T-helper 1 cell treated with Interleukin-12 subunit alpha and Interleukin-12 subunit beta and Interleukin-4 antibody, amounts not matched to agents 30 μg/mL and 1 μg/mL, for 36 hours (primary cell): ENCODE measurements at regions not wholly inside any gene's neighbourhood (a gene's known extent, or its start where the extent isn't known, plus 50 kb on each side); places are given as distances from the start of the nearest gene placed in this dataset.

Experiments used
- H3K27ac Mint-ChIP-seq: one replicate; pipeline ENCODE4 v1.8.0; 2021; ENCODE audit warnings: mild to moderate bottlenecking, mixed read lengths
- H3K27me3 Mint-ChIP-seq: one replicate; pipeline ENCODE4 v1.8.0; 2021; ENCODE audit warnings: low read depth, mixed read lengths
- H3K36me3 Mint-ChIP-seq: one replicate; pipeline ENCODE4 v1.8.0; 2021; ENCODE audit warnings: low read depth, mixed read lengths
- H3K4me1 Mint-ChIP-seq: one replicate; pipeline ENCODE4 v1.8.0; 2021; ENCODE audit warnings: low read depth, mixed read lengths
- H3K4me3 Mint-ChIP-seq: one replicate; pipeline ENCODE4 v1.8.0; 2021; ENCODE audit warnings: mild to moderate bottlenecking, moderate library complexity, mixed read lengths
- H3K9me3 Mint-ChIP-seq: one replicate; pipeline ENCODE4 v1.8.0; 2021; ENCODE audit warnings: mixed read lengths

DNA sequence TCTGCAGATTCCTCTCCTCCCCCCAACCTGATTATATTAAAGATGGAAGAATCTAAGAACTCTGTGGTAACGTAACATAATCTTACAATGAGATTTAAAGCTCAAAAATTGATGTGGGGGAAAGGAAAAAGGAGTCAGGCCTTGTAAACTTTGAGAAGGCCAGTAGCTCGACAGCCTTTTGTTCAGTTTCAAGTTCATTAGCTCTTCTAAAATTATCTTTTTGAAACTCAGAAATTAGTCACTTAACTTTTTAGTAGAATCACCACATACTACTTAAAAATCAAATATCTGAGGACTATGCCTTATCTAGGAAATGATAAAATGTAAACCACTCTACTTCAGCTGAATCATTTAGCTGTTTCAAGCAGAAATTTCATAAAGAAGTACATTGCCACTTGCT is 996.2 kb downstream of the AMY1C start:
- Mint-ChIP-seq H3K27me3 (no peaks in the 10 kb centered on the region), H3K9me3 (peaks cover 5% of the 10 kb centered on the region), H3K36me3 (no peaks in the 10 kb centered on the region), H3K4me1 (no peaks in the 10 kb centered on the region), H3K27ac (no peak overlapping the region), H3K4me3 (no peak overlapping the region)

DNA sequence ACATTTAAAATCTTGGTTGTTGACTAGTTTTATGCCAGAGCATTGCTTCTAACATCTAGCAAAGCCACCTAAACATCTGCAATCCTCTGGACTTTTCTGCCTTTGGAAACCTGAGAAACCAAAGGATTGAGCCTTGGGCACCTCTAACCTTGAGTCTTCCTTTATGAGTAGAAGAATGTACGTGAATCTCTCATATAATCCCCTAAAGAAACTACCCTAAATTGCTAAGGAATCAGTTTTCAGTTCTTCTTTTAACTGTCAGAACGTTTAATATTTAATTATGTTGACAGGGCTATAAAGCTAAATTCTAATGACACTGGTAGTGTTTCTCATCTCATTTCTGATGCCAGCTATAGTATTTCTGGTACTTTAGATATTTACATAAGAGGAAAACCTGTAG is 997.3 kb downstream of the AMY1C start:
- Mint-ChIP-seq H3K4me1 (no peaks in the 10 kb centered on the region), H3K9me3 (peaks cover 5% of the 10 kb centered on the region), H3K27me3 (no peaks in the 10 kb centered on the region), H3K27ac (no peak overlapping the region), H3K36me3 (no peaks in the 10 kb centered on the region), H3K4me3 (no peak overlapping the region)

GRCh38 chr1:104760017-104760416 is 1010.3 kb downstream of the AMY1C start:
- Mint-ChIP-seq H3K4me1 (no peaks in the 10 kb centered on the region), H3K27me3 (no peaks in the 10 kb centered on the region), H3K36me3 (no peaks in the 10 kb centered on the region), H3K27ac (no peak overlapping the region), H3K9me3 (peaks cover 4% of the 10 kb centered on the region), H3K4me3 (no peak overlapping the region)

GRCh38 chr1:104761961-104762570 is 1012.4 kb downstream of the AMY1C start:
- Mint-ChIP-seq H3K9me3 (peaks cover 7% of the 10 kb centered on the region), H3K27ac (no peak overlapping the region), H3K4me1 (no peaks in the 10 kb centered on the region), H3K4me3 (no peak overlapping the region), H3K36me3 (no peaks in the 10 kb centered on the region), H3K27me3 (no peaks in the 10 kb centered on the region)

- Mint-ChIP-seq H3K36me3 (no peaks in the 10 kb centered on the region), H3K9me3 (peaks cover 4% of the 10 kb centered on the region), H3K27ac (no peak overlapping the region), H3K27me3 (no peaks in the 10 kb centered on the region), H3K4me1 (no peaks in the 10 kb centered on the region), H3K4me3 (no peak overlapping the region)
Measured at GRCh38 chr1:104765085-104765484, 1015.4 kb downstream of the AMY1C start.

DNA sequence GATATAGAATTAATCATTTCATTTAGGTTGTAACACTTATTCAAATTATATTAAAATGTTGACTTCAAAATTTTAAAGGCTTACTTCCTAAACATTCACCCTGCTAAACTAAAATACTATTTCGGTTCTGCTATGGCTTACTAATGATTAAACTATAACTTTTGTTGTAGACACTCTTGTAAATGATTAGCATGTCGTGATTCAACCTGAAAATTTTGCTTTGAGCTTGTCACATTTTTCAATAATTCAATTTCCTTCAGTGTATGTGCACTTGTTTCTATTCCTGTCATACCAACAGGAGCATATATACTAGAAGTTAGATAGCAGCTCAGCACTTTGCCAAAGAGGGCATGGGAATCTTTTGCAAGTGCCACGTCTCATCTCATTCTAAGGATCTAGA is 1018.8 kb downstream of the AMY1C start:
- Mint-ChIP-seq H3K4me1 (no peaks in the 10 kb centered on the region), H3K27me3 (no peaks in the 10 kb centered on the region), H3K27ac (no peak overlapping the region), H3K4me3 (no peak overlapping the region), H3K9me3 (peaks cover 4% of the 10 kb centered on the region), H3K36me3 (no peaks in the 10 kb centered on the region)

DNA sequence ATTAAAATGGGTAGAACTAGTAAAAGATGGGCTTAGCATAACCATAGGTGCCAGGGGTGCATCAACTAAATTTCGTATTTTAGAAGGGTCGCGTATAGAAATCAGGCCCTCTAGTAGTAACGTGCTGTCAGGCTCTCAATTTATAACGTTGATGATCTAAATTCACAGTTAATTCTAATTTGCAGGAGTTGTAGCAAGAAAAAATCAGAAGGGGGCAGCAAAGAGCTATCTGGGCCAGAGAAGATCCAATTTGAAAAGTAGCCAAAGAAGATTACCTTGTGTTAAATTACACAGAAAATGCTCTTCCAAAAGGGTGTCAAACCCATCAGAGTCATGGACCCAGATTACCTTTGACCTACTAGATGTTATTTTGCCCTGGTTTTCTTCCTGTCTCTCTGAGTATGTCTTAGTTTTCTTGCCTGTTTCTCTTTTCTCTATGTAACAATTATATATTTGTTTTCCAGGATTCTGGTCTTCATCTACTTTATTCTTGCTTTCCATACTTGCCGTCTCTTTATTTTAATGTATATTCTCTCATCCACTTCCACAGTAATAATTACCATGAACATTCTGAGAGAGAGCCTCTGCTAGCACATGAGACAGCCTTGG is 1030.9 kb downstream of the AMY1C start:
- H3K27ac Mint-ChIP-seq: no peak overlapping the region
- no peaks in the 10 kb centered on the region for H3K9me3 Mint-ChIP-seq
- H3K4me3 Mint-ChIP-seq: no peak overlapping the region
- H3K4me1 Mint-ChIP-seq: no peaks in the 10 kb centered on the region
- no peaks in the 10 kb centered on the region for H3K27me3 Mint-ChIP-seq
- H3K36me3 Mint-ChIP-seq: no peaks in the 10 kb centered on the region

DNA sequence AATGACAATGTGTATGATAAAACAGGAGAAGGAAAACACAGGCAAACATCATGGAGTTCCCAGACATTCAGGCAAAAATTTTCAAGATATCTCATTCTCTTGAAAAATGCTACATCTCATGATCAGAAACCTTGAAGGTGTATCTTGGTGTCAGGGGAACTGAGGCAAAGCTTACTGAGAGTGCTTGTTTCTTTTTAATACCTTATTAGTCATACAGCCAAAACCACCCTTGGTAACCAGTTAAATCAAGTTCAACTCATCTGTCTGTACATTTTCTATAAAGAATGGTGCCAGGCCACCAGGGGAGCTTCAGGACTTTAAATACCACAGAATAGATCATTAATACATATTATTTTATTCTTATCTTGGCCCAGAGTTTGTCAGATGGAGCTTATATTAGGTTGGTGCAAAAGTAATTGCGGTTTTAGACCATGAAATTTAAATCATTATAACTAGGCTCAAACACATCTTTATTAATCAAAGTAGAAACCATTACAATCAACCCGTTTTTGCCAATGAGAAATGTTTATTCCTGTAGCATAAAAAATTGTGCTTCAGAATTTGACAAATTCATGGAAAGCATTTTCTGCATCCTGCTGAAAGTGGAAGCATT is 1036.0 kb downstream of the AMY1C start:
- no peaks in the 10 kb centered on the region for H3K9me3 Mint-ChIP-seq
- H3K4me3 Mint-ChIP-seq: no peak overlapping the region
- H3K27me3 Mint-ChIP-seq: no peaks in the 10 kb centered on the region
- H3K36me3 Mint-ChIP-seq: no peaks in the 10 kb centered on the region
- no peaks in the 10 kb centered on the region for H3K4me1 Mint-ChIP-seq
- H3K27ac Mint-ChIP-seq: no peak overlapping the region

DNA sequence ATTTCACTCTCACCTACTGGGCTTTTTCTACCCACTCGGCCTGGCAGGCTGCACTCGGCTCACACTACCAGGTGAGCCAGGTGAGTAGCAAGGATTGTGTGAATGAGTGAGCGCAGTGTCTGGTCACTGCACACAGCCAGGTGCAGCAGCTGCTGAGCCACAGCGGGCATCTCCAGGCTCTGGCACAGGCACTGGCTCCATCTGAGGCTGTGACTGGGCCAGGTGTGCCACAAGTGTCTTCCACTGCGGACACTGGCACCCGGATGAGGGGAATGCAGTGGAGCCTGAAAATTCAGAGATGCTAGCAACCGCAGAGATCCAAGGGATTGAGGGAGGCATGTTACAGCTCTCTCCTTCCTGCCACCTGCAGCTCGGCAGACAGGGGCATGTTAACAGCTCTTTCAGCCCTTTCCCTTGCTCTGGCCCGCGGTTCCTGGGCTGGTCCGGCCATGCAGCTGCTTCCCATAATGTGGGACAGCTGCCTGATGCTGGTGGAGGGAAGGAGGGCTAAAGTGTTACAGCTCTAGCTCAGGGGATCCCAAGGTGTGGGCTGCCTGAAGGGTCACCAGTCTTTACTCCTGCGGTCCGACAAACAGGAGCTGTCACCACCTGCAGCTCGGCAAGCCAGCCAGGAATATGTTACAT is 1038.3 kb downstream of the AMY1C start:
- Mint-ChIP-seq H3K9me3 (no peaks in the 10 kb centered on the region), H3K36me3 (no peaks in the 10 kb centered on the region), H3K27me3 (no peaks in the 10 kb centered on the region), H3K4me1 (no peaks in the 10 kb centered on the region), H3K27ac (no peak overlapping the region), H3K4me3 (no peak overlapping the region)

DNA sequence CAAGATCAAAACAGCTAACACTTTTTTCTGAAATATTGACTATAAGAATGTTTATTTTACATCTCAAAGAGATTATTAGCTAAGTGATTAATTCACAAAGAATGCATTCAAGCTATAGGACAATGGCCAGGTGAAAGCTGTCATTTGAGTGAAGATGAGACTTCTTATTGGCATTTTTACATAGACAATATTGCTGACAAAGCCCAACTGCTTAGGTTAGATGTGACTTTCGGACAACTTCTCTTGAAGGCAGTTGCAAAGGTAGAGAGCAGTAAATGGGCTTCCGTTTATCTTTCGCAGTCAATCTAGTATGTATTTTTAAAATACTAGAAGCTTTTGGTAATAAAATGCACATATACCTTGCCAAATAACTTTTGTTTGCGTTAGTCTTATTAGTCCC is 1041.3 kb downstream of the AMY1C start:
- Mint-ChIP-seq H3K9me3 (no peaks in the 10 kb centered on the region), H3K27me3 (no peaks in the 10 kb centered on the region), H3K36me3 (no peaks in the 10 kb centered on the region), H3K4me1 (no peaks in the 10 kb centered on the region), H3K4me3 (no peak overlapping the region), H3K27ac (no peak overlapping the region)

GRCh38 chr1:104794035-104794434 is 1044.3 kb downstream of the AMY1C start:
- Mint-ChIP-seq H3K27ac (no peak overlapping the region), H3K4me3 (no peak overlapping the region), H3K4me1 (no peaks in the 10 kb centered on the region), H3K27me3 (no peaks in the 10 kb centered on the region), H3K9me3 (no peaks in the 10 kb centered on the region), H3K36me3 (no peaks in the 10 kb centered on the region)

DNA sequence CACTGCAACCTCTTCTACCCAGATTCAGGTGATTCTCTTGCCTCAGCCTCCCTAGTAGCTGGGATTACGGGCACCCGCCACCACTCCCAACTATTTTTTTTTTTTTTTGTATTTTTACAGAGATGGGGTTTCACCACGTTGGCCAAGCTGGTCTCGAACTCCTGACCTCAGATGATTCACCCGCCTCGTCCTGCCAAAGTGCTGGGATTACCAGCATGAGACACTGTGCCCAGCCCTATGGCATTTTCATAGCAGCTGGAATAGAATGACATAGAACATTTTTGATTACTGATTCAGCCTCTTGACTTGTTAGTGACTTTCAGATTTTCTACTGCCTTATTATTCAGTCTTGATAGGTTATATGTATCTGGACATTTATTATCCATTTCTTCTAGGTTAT is 1046.2 kb downstream of the AMY1C start:
- Mint-ChIP-seq H3K4me3 (no peak overlapping the region), H3K27ac (no peak overlapping the region), H3K27me3 (no peaks in the 10 kb centered on the region), H3K4me1 (no peaks in the 10 kb centered on the region), H3K9me3 (no peaks in the 10 kb centered on the region), H3K36me3 (no peaks in the 10 kb centered on the region)

DNA sequence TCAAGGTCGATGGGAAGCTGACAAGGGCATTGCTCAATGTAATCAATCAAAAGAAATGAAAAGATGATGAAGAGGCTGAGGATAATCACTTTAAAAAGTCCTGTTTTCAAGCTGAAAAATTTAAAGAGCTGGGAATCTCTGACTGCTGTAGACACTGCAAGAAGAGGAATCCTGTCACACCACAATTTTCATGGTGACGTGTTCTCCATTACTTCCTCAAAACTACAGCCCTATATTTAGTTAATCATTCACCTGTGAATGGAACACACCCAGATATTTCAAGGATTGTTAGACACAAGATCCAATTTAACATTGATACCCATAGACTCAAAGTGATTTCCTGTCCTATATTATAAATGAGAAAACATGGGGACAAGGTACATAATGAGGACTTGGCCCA is 1048.3 kb downstream of the AMY1C start:
- Mint-ChIP-seq H3K9me3 (no peaks in the 10 kb centered on the region), H3K27ac (no peak overlapping the region), H3K27me3 (no peaks in the 10 kb centered on the region), H3K36me3 (no peaks in the 10 kb centered on the region), H3K4me1 (no peaks in the 10 kb centered on the region), H3K4me3 (no peak overlapping the region)

- no peaks in the 10 kb centered on the region for H3K36me3 Mint-ChIP-seq
- H3K27me3 Mint-ChIP-seq: no peaks in the 10 kb centered on the region
Measured at GRCh38 chr1:104801344-104801743, 1051.6 kb downstream of the AMY1C start.

GRCh38 chr1:104804147-104804546 is 1054.4 kb downstream of the AMY1C start:
- Mint-ChIP-seq H3K27me3 (no peaks in the 10 kb centered on the region), H3K9me3 (no peaks in the 10 kb centered on the region), H3K4me1 (no peaks in the 10 kb centered on the region), H3K4me3 (no peak overlapping the region), H3K36me3 (no peaks in the 10 kb centered on the region), H3K27ac (no peak overlapping the region)

More at GRCh38 chr1:104801344-104801743, 1051.6 kb downstream of the AMY1C start:
- H3K4me3 Mint-ChIP-seq: no peak overlapping the region
- H3K27ac Mint-ChIP-seq: no peak overlapping the region
- H3K4me1 Mint-ChIP-seq: no peaks in the 10 kb centered on the region
- H3K9me3 Mint-ChIP-seq: no peaks in the 10 kb centered on the region
